Transverse colon (tissue), 4 donors: ENCODE measurements at regions not wholly inside any gene's neighbourhood (a gene's known extent, or its start where the extent isn't known, plus 50 kb on each side); places are given as distances from the start of the nearest gene placed in this dataset.

Experiments
- EP300 ChIP-seq: sonication (generic); formaldehyde crosslinking; IDR thresholded peaks from one replicate; pipeline ENCODE4 v1.6.1; 2017; ENCODE audit warnings: antibody characterized with exemption, low read depth
- POLR2AphosphoS5 ChIP-seq, 3 donors: sonication (generic); formaldehyde crosslinking; IDR thresholded peaks; one replicate each; pipeline ENCODE4 v1.6.1; 2016; ENCODE audit warnings: antibody characterized with exemption in 3 of 3
- TF ChIP-seq, protein P1 (sequence below), 5 experiments: fragments of 200-600 bp in 3 of 5; fragments of 450-650 bp in 2 of 5; sonication (generic) in 3 of 5; IDR thresholded peaks; 1 replicate in 2 of 5; 2 replicates in 3 of 5; pipeline ENCODE4 v1.5.1; 2016 to 2017; ENCODE audit warnings: antibody characterized with exemption in 5 of 5, inconsistent platforms in 3 of 5, mild to moderate bottlenecking in 2 of 5, moderate library complexity in 1 of 5

GRCh38 chr12:107528731-107529365 is 156.8 kb upstream of the PWP1 start:
- TF ChIP-seq, protein P1, sequence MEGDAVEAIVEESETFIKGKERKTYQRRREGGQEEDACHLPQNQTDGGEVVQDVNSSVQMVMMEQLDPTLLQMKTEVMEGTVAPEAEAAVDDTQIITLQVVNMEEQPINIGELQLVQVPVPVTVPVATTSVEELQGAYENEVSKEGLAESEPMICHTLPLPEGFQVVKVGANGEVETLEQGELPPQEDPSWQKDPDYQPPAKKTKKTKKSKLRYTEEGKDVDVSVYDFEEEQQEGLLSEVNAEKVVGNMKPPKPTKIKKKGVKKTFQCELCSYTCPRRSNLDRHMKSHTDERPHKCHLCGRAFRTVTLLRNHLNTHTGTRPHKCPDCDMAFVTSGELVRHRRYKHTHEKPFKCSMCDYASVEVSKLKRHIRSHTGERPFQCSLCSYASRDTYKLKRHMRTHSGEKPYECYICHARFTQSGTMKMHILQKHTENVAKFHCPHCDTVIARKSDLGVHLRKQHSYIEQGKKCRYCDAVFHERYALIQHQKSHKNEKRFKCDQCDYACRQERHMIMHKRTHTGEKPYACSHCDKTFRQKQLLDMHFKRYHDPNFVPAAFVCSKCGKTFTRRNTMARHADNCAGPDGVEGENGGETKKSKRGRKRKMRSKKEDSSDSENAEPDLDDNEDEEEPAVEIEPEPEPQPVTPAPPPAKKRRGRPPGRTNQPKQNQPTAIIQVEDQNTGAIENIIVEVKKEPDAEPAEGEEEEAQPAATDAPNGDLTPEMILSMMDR (IDR thresholded peaks at IDR 0.05), result no peak
- TF ChIP-seq EP300 (no peak), POLR2AphosphoS5 (IDR thresholded peaks at IDR 0.05) (no peak)
